GM19043 (cell line): ENCODE measurements at regions not wholly inside any gene's neighbourhood (a gene's known extent, or its start where the extent isn't known, plus 50 kb on each side); places are given as distances from the start of the nearest gene placed in this dataset.
"Not testable (repeated sequence)": the region's sequence is repeated elsewhere in the genome, so short reads cannot be mapped to it uniquely, and the experiment has no call there.

Experiments used
- ATAC-seq: cut with Tn5 transposase; IDR thresholded peaks from one replicate; pipeline ENCODE4 v1.9.1; 2021; ENCODE audit warnings: low read depth; ENCODE audit not compliant: unreplicated experiment

DNA sequence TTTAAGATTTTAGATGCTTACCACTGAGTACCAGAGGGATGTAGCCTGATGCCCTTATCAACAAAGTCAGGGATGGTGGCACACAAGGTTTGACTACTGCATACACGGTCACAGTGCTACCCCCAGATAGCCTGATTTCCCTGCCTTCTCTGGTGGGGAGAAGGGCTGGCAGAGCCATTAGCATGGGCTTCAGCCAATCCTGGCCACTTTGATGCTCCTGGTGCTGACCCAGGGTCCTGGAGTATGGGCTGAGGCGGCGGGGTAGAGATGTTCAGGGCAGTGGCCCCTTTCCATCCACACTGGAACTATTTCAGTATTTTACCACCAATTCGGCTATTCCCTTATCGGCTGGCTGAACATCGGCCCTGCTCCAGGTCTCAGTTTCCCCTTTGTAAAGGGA, 83.2 kb downstream of the POTEB3 start:
- not testable (repeated sequence) for ATAC-seq

DNA sequence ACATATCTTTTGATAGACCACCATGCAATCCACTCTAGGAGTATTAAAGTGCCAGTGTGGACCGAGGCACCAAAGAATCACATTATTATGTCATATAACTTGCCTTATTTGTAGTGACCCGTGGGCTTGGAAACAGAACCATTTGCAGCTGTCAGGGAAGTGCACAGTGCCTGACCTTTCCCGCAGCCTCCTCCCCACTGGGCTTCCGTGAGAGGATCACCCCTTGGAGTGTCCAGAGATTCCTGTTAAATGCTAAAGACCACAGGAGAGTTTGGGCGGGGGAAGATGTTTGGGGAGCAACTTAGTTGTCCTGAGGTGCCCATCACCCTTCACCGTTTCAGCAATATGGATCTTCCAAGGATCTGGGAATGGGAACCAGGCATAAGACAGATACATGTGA, 84.4 kb downstream of the POTEB3 start:
- ATAC-seq = not testable (repeated sequence)

DNA sequence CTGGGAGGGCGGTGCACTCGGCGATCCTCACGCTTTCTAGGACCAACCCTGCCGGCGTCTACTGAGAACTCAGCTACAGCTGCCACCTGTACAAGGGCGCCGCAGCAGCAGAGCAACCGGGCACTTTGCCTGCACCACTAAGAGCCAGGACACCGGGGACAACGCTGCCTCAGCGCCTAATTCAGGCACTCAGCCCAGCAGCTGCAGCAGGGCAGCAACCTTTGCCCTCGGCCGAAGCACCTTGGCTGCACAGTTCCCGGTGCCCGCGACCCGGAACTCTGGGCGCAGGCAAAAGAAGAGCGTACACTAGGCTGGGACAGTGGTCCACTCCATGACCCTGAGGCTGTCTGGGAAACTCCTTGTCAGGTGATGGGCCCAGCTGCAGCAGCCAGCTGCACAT, 85.7 kb downstream of the POTEB3 start:
- ATAC-seq = not testable (repeated sequence)

DNA sequence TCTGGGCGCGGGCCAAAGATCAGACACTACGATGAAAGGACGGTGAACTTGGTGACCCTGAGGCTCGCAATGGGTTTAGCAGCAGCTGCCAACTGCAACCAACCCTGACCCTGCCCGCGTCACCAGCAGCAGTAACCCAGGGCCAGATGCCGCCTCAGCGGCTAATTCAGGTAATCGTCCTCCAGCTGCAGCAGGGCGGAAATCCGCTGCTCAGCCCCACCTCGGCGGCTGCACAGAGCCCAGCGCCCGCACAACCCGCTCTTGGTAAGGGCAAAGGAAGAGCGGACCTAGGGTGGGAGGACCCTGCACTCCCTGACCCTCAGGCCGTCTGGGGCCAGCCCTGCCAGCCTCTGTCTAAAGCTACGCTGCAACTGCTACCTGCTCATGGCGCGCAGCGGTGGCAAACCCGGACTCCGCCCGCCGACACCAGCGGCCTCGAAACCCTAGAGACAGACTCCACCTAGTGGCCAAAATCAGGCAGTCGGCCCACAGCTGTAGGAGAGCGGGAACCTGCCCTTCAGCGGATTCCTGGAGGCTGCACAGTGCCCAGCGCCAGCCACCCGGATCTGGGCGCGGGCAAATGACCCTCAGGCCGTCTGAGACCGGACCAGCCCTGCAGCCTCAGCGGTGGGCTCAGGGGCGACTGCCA, 87.5 kb downstream of the POTEB3 start:
- ATAC-seq = not testable (repeated sequence)

DNA sequence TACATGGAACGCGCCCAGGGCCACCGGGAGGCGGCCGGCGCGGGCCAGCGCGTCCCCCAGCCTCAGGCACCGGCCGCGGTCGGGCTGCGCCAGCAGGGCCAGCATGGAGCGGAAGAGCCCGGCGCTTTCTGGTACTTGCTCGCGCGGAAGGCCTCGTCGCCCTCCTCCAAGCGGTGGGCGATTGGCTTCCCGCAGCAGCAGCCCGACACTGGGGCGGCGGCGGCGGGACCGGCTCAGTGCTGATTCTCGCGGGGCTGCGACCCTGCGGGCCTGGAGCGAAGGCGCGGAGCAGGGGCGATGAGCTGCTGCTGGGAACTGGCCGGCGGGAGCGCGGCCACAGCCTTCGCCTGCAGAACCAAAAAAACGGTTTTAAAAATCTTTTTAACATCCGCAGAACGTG, 95.3 kb downstream of the POTEB3 start:
- ATAC-seq = not testable (repeated sequence)

DNA sequence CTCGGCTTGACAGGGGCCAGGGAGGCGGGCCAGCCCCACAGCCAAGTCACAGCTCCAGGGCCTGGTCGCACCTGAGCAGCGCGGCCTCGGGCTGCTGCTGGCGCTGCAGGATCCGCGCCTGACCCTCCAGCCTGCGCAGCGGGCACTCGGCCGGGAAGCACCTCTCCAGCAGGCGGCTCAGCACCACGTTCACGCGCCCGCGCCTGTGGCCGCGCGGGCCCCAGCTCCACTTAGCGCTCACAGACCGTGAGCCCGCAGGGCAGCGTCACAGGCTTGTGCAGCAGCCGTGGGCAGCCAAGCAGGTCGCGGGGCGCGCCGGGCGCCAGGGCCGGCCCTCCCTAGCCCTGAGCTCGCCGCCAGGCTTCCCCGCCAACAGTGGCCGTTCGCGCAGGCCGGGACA, 95.8 kb downstream of the POTEB3 start:
- not testable (repeated sequence) for ATAC-seq

DNA sequence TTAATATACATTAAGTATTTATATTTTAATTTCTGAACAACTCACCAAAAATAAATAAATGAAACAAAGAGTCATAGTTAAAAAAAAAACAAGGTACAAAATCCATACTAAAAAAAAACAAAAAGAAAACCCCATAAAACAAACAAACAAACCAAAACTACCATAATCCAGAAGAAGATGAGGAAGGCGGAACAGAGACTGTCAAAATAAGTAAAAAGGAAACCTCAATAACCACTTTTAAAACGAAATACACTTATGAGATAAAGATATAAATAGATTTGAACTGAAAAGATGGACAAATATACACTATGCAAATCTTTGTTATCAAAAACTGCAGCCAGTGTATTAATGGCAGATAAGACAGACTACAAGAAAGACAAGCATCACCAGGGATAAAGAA, 103.3 kb downstream of the POTEB3 start:
- not testable (repeated sequence) for ATAC-seq

DNA sequence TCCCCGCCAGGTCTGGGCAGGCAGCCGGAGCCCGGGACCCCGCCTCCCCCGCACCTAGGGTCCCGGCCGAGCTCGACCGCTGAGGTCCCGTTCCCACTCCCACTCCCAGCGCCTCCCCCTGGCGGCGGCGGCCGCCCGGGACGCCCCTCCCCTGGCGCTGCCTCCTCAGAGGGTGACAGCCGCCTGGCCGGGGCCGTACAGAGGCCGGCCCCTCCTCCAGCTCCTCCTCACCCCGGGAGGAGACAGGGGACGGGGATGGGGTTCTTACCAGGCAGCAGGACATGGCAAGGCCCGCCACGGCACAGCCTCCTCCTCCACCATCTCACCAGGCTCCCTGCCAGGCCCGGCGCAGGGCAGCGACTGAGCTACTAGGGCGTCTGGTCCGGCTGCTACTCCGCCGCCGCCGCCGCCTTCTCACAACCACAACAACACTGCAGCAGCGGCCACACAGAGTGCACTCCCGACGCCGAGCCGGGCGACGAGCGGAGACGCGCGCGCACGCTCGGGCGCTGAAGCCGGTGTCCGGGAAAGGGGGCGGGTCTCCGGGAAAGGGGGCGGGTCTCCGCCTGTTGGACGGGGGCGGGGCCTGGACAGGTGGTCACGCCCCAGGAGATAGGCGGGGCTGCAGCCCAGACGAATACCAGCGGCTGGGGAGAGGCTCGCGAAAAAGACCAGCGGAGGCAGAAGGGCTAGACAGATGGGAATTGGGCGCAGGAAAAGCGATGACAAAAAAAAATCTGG, 115.4 kb downstream of the POTEB3 start:
- not testable (repeated sequence) for ATAC-seq

DNA sequence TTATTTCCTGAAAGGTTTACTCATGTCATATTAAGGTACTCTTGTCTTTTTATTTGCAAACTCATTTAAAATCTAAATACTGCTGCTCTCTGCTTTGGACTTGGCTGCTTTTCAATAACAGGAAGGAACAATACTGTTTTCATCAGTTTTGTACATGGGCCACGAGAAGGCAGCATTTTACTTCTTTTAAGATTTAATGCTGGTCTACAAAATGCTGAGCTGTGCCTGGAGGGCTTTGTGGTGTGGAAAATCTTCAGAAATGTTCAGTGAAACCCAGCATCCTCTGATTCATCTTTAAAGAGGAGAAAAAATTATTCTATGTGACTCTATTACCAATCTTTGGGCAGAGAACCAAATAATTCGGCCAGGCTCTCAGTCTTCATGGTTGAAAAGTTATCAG, 155.9 kb downstream of the POTEB3 start:
- peak; percentile 39 for ATAC-seq

DNA sequence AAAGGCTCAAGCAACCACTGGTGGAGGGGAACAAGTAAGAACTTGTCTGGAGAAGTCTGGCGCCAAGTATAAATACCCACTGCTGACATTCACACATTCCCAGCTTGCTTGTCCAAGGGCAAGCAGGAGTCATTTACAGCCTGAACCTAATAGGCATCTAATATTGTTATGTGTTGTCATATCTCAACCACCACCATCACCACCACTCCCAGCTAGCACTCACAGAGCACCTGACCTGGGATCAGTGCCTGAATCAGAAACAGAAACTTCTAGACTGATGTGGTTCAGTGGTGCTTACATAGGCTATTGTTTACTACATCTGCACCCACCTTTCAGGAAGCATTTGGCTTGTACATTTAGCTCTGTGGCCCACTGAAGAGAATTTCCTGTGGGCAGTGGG, 157.1 kb downstream of the POTEB3 start:
- peak; percentile 94 for ATAC-seq

DNA sequence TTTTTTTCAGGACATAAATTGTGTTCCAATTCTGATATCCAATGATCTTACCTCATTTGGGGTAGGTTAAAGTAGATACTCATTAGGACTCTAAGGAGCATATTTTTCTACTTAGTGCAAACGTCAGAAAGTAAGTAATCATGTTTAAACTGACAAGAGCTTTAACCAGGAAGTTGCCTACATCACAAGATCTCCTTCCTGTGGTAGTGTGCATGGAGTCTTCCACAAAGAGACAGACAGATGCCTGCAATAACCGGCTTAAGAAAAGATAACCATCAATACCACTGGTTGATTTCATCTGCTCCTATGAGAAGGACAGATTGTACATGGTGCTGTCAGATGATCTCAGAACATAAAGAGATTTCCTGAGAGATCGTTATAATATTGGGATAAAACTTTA, 160.0 kb downstream of the POTEB3 start:
- ATAC-seq = not testable (repeated sequence)

DNA sequence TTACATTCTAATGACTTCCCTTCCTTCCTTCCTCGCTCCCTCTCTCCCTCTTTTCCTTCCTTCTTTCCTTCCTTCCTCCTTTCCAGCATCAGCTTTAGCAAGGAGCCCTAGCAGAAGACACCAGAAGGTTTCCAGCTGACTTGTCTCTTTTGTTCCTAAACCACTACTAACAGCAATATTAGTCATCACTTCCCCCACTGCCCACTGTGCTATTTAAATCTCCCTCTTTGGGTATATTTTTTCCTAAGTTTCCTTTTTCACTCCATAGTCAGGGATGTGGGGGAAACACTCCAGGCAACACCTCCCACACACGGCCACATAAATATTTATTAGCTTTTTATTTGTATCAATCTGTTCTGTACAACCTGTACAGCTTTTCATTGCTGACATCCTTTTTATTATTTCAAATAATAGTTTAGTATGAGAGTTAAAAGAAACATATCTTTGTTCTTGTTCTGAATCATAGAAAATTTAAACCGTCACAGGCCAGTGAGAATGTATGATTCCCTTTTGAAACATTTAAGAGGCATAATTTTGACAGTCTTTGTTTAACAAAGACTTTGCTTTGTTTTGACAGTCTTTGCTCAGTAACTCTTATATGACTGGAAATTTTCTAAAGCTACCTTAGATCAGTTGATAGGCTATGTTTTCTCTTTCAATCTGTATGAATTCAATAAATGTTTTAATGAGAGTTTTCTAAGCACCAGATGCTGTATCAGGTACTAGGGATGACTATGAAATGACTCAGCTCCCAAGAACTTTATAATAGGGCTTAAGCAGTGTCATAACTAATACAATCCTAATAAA, 167.9 kb downstream of the POTEB3 start:
- ATAC-seq = peak; percentile 47

DNA sequence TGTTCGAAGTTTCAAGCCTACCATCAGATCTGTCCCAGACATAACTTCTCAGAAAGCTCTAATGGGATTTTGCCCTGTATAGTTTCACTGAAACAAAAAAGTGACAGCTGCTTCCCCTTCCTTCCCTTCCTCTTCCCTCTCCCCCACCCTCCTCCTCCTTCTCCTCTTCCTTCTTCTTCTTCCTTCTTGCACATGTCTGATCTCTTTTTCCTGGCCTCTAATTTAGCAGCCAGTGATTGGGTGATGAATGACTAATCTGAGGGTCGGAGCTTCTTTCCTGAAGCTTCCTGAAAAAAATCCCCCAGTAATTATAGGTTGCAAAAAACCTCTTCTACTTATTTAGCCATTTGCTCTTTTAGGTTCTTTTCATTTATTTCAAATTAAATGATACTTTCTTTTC, 168.7 kb downstream of the POTEB3 start:
- no peak for ATAC-seq

DNA sequence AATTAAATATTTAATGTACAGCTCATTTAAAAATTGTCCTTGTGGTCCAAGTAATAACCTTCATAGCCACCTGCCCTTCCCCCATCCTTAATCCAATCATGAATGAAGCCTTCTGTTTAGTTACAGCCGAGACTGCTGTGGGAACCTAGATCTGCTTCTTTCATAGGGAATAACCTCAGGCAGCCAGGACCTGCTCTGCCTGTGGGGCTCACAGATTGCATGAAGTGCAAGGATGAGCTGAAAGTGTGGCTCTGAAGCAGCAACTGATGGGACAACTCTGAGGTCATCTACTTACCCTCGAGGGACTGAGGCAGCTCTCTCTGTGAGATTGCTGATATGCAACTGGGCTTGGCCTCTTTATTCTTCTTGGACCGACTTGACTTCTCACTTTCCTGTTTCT, 169.8 kb downstream of the POTEB3 start:
- ATAC-seq = no peak

DNA sequence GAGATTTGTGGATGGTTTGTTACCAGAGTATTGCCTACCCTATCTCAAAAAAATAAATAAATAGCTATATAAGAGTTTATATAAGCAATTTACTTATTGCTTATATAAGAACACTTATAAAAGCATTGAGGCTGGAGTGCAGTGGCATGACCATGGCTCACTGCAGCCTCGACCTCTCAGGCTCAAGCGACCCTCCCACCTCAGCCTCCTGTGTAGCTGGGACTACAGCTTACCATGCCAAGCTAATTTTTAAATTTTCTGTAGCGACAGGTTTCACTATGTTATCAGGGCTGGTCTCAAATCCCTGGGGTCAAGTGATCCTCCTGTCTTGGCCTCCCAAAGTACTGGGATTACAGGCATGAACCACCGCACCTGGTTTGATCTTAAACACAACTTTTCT, 170.6 kb downstream of the POTEB3 start:
- not testable (repeated sequence) for ATAC-seq

DNA sequence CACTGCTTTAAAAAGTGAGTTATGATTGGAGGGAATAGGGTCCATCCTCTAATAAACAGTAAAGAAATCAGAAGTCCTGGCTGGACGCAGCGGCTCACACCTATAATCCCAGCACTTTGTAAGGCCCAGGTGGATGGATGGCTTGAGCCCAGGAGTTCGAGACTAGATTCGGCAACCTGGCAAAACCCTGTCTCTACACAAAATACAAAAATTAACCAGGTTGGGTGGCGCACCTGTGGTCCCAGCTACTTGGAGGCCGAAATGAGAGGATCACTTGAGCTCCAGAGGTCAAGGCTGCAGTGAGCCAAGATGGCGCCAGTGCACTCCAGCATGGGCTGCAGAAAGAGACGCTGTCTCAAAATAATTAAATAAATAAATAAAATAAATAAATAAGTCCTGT, 171.2 kb downstream of the POTEB3 start:
- no peak for ATAC-seq

DNA sequence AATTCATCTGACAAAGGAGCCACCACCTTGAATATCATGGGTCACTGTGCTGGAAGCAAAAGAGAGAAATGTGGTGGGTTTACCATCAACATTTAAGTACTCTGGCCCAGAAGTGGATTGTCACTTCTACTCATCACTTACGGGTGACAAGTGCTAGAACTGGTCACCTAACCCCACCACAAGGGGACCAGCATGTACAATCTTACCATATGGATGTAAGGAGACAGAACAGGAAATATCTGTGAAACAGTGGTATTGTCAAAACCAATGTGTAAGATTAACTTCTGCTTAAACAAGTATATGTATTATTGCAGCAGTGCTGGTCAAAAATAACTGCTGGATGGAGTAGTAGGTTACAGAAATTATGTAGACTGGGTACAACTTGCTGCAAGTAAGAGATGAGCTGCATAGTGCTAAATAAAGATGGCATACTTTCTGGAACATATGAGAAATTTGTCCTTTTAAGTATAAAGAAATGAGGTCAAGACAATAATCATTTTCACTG, 171.8 kb downstream of the POTEB3 start:
- ATAC-seq = no peak

DNA sequence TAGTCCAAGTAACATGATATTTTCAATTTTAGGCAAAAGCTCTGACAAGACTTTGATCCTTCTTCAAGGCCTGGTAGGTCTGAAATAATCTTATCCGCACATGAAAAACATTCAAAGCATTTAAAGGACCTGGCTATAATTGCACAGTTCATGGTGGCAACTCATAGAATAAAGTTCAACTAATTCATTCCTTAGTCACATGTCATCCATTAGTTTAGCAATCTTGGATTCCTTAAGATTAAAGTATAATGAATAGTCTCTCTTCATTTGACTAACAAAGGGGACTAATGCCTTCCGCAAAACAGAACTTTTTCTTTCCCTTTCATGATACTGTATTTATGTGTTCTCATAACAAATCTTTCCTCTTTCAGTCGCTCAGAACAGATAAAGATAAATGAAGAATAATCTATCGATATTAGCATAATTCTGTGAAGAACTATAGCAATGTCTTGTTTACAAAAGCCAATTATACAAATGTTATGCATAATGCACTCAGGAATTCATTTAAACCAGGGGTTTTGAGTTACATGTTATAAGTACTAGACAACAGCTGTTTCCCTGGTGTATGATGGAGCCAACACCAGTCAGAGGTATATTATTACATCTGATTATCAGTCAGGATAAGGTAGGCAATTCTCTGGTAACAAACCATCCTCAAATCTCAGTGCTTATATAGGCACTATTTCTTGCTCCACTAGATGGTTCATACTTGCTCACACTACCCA, 172.5 kb downstream of the POTEB3 start:
- no peak for ATAC-seq

DNA sequence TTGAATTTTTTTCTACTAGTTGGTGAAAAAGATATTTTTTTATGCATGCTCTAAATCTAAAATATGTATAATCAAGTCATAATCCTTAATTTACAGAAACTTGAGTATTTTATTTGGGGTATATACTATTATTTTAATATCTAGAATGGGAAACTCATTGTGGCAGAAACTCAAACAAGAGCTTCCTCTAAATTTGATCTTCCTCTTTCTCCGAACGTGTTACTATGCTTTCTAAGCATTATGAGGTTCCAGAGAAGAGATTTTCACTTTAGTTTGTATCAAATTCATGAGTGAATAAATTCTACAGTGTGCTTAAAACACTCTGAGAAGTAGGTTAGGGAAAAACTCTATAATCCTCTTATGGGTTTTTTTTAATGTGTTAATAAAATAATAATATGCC, 173.1 kb downstream of the POTEB3 start:
- ATAC-seq = no peak

DNA sequence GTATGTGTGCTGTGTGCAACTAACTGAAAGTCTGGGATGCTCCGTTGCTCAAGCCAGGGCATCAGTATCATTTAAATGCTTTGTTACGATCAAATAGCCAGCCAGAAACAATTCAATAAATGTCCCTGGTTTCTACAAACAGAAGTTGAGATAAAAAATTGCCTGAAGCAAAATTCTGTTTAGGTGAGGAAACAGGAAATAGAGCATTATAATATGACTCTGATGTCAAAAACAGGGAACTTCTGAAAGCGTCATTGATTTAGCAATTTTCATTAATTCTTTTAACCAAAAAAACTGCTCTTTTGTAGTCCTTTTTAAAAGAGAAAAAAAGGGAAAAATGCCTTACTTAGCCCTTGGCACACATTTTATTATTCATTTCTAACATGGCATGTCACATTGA, 174.7 kb downstream of the POTEB3 start:
- ATAC-seq = not testable (repeated sequence)
